Colonic mucosa (tissue), 4 donors: ENCODE measurements at regions not wholly inside any gene's neighbourhood (a gene's known extent, or its start where the extent isn't known, plus 50 kb on each side); places are given as distances from the start of the nearest gene placed in this dataset.

Experiments
- DNase-seq: peaks from one replicate; pipeline ENCODE4 v3.0.0-alpha.2; 2020
- H3K27ac ChIP-seq: fragments of 200-600 bp; one replicate; pipeline ENCODE4 v1.8.0; 2021
- H3K27me3 ChIP-seq: fragments of 200-600 bp; one replicate; pipeline ENCODE4 v1.8.0; 2021
- H3K36me3 ChIP-seq: fragments of 200-600 bp; one replicate; pipeline ENCODE4 v1.8.0; 2021
- H3K4me1 ChIP-seq: fragments of 200-600 bp; one replicate; pipeline ENCODE4 v1.8.0; 2021; ENCODE audit warnings: mild to moderate bottlenecking
- H3K4me3 ChIP-seq: fragments of 200-600 bp; one replicate; pipeline ENCODE4 v1.8.0; 2021
- H3K9ac ChIP-seq, 2 donors: one replicate each; pipeline ENCODE4 v1.7.0; 2013; ENCODE audit warnings: control low read depth in 2 of 2, low read depth in 2 of 2, low read length in 2 of 2
- H3K9me3 ChIP-seq: fragments of 200-600 bp; one replicate; pipeline ENCODE4 v1.8.0; 2021
- CTCF ChIP-seq: fragments of 200-600 bp; IDR thresholded peaks from one replicate; pipeline ENCODE4 v1.8.0; 2022; ENCODE audit warnings: antibody characterized with exemption, mild to moderate bottlenecking
- intact Hi-C: fragments of 100-400 bp; cut with DNase I; formaldehyde crosslinking; loops from one replicate; pipeline ENCODE4 v1.14.1; 2022
- donor health status: healthy.
- donor health status: DM: no; HTN: no; CAD: no.
- donor health status: DM: no; HTN: no; CAD: no.

GRCh38 chr7:130958846-130959245, 224.8 kb upstream of the KLF14 start:
- H3K4me1 ChIP-seq: no peaks in the 10 kb centered on the region
- no peak overlapping the region for H3K9ac ChIP-seq
- H3K4me3 ChIP-seq: no peak overlapping the region
- DNase-seq: no peak
- no peaks in the 10 kb centered on the region for H3K9me3 ChIP-seq
- no peak overlapping the region for H3K27ac ChIP-seq
- H3K27me3 ChIP-seq: no peaks in the 10 kb centered on the region
- no peak for TF ChIP-seq CTCF
- H3K36me3 ChIP-seq: no peaks in the 10 kb centered on the region
- intact Hi-C loops: no loop called here

GRCh38 chr7:130959743-130960207, 225.8 kb upstream of the KLF14 start:
- Histone ChIP-seq H3K27me3 (no peaks in the 10 kb centered on the region), H3K9me3 (no peaks in the 10 kb centered on the region), H3K4me3 (no peak overlapping the region), H3K9ac (no peak overlapping the region), H3K36me3 (no peaks in the 10 kb centered on the region), H3K4me1 (no peaks in the 10 kb centered on the region), H3K27ac (peak overlapping the region; percentile 66)
- no peak for TF ChIP-seq CTCF
- DNase-seq: no peak
- intact Hi-C loops: no loop called here

GRCh38 chr7:130960208-130960988, 226.4 kb upstream of the KLF14 start:
- H3K27me3 ChIP-seq: no peaks in the 10 kb centered on the region
- no peak for TF ChIP-seq CTCF
- peak overlapping the region; percentile 19 for H3K4me3 ChIP-seq
- H3K27ac ChIP-seq: peak overlapping the region; percentile 66
- H3K9me3 ChIP-seq: no peaks in the 10 kb centered on the region
- H3K36me3 ChIP-seq: no peaks in the 10 kb centered on the region
- no peak overlapping the region for H3K9ac ChIP-seq
- intact Hi-C loops: no loop called here
- no peaks in the 10 kb centered on the region for H3K4me1 ChIP-seq
- DNase-seq: no peak

- DNase-seq: no peak
- H3K27me3 ChIP-seq: no peaks in the 10 kb centered on the region
- intact Hi-C loops: no loop called here
- no peak for TF ChIP-seq CTCF
- H3K9me3 ChIP-seq: no peaks in the 10 kb centered on the region
- no peaks in the 10 kb centered on the region for H3K36me3 ChIP-seq
- H3K4me3 ChIP-seq: peak overlapping the region; percentile 19
- peak overlapping the region; percentile 66 for H3K27ac ChIP-seq
- no peaks in the 10 kb centered on the region for H3K4me1 ChIP-seq
- H3K9ac ChIP-seq: no peak overlapping the region
These were observed 227.2 kb upstream of the KLF14 start for GRCh38 chr7:130961128-130961601.

- TF ChIP-seq CTCF: no peak
- Histone ChIP-seq H3K9me3 (no peaks in the 10 kb centered on the region), H3K27me3 (no peaks in the 10 kb centered on the region), H3K36me3 (no peaks in the 10 kb centered on the region), H3K4me1 (no peaks in the 10 kb centered on the region), H3K9ac (no peak overlapping the region), H3K4me3 (no peak overlapping the region), H3K27ac (no peak overlapping the region)
- no peak for DNase-seq
- intact Hi-C loops: no loop called here
These were observed 228.1 kb upstream of the KLF14 start for GRCh38 chr7:130962109-130962508.
